ENCODE measurements at regions not wholly inside any gene's neighbourhood (a gene's known extent, or its start where the extent isn't known, plus 50 kb on each side); places are given as distances from the start of the nearest gene placed in this dataset.
"Not testable (repeated sequence)": the region's sequence is repeated elsewhere in the genome, so short reads cannot be mapped to it uniquely, and the experiment has no call there.

GRCh38 chr13:83733293-83733692 is 149.0 kb downstream of the SLITRK1 start:
- DNase-seq (ENCODE audit: low spot score): no peak
- intact Hi-C loops (cut with DNase I): loop anchor here in 1 of 2 donors (10.0 kb wide), 1 partner anchor 978 kb away; no protein-coding TSS in a partner anchor

GRCh38 chr13:83732755-83733154 is 149.5 kb downstream of the SLITRK1 start:
- no peak for DNase-seq (ENCODE audit: low spot score)
- intact Hi-C loops (cut with DNase I): loop anchor here in 1 of 2 donors (10.0 kb wide), 1 partner anchor 978 kb away; no protein-coding TSS in a partner anchor

- no peak for DNase-seq (ENCODE audit: low spot score)
- intact Hi-C loops (cut with DNase I): loop anchor here in 1 of 2 donors (10.0 kb wide), 1 partner anchor 976 kb away; no protein-coding TSS in a partner anchor
These were observed 151.2 kb downstream of the SLITRK1 start for GRCh38 chr13:83731113-83731512.

- no peak for DNase-seq (ENCODE audit: low spot score)
- intact Hi-C loops (cut with DNase I): loop anchor here in 1 of 2 donors (10.0 kb wide), 1 partner anchor 976 kb away; no protein-coding TSS in a partner anchor
These were observed 151.6 kb downstream of the SLITRK1 start for GRCh38 chr13:83730674-83731073.

- DNase-seq (ENCODE audit: low spot score): no peak
- intact Hi-C loops (cut with DNase I): no loop called here
These were observed 159.8 kb downstream of the SLITRK1 start for GRCh38 chr13:83722443-83722842.

GRCh38 chr13:83716121-83716520 is 166.2 kb downstream of the SLITRK1 start:
- DNase-seq (ENCODE audit: low spot score): no peak
- intact Hi-C loops (cut with DNase I): no loop called here

- intact Hi-C loops (cut with DNase I): no loop called here
- no peak for DNase-seq (ENCODE audit: low spot score)
These were observed 168.0 kb downstream of the SLITRK1 start for GRCh38 chr13:83714236-83714635.

GRCh38 chr13:83710133-83710515 is 172.2 kb downstream of the SLITRK1 start:
- intact Hi-C loops (cut with DNase I): no loop called here
- no peak for DNase-seq (ENCODE audit: low spot score)

GRCh38 chr13:83709426-83710132 is 172.7 kb downstream of the SLITRK1 start:
- intact Hi-C loops (cut with DNase I): no loop called here
- no peak for DNase-seq (ENCODE audit: low spot score)

GRCh38 chr13:83702021-83702420 is 180.3 kb downstream of the SLITRK1 start:
- intact Hi-C loops (cut with DNase I): no loop called here
- no peak for DNase-seq (ENCODE audit: low spot score)

GRCh38 chr13:83692800-83693199 is 189.5 kb downstream of the SLITRK1 start:
- no peak for DNase-seq (ENCODE audit: low spot score)
- intact Hi-C loops (cut with DNase I): no loop called here

GRCh38 chr13:83691966-83692365 is 190.3 kb downstream of the SLITRK1 start:
- intact Hi-C loops (cut with DNase I): no loop called here
- DNase-seq (ENCODE audit: low spot score): no peak

GRCh38 chr13:83681547-83681946 is 200.7 kb downstream of the SLITRK1 start:
- no peak for DNase-seq (ENCODE audit: low spot score)
- intact Hi-C loops (cut with DNase I): no loop called here

GRCh38 chr13:83677985-83678384 is 204.3 kb downstream of the SLITRK1 start:
- intact Hi-C loops (cut with DNase I): no loop called here
- DNase-seq (ENCODE audit: low spot score): no peak

GRCh38 chr13:83672612-83673011 is 209.7 kb downstream of the SLITRK1 start:
- DNase-seq (ENCODE audit: low spot score): no peak
- intact Hi-C loops (cut with DNase I): loop anchor here in 1 of 2 donors (2.0 kb wide), 1 partner anchor 162 kb away; no protein-coding TSS in a partner anchor

- intact Hi-C loops (cut with DNase I): no loop called here
- DNase-seq (ENCODE audit: low spot score): no peak
These were observed 214.7 kb downstream of the SLITRK1 start for GRCh38 chr13:83667606-83668005.

GRCh38 chr13:83666141-83666540 is 216.1 kb downstream of the SLITRK1 start:
- intact Hi-C loops (cut with DNase I): no loop called here
- DNase-seq (ENCODE audit: low spot score): no peak

GRCh38 chr13:83657281-83657680 is 225.0 kb downstream of the SLITRK1 start:
- intact Hi-C loops (cut with DNase I): loop anchor here in 1 of 2 donors (1.0 kb wide), 1 partner anchor 35 kb away; no protein-coding TSS in a partner anchor

GRCh38 chr13:83642617-83643016 is 239.7 kb downstream of the SLITRK1 start:
- intact Hi-C loops (cut with DNase I); DNase-seq (ENCODE audit: low spot score): not testable (repeated sequence)

More at GRCh38 chr13:83657281-83657680, 225.0 kb downstream of the SLITRK1 start:
- no peak for DNase-seq (ENCODE audit: low spot score)

- intact Hi-C loops (cut with DNase I): no loop called here
- no peak for DNase-seq (ENCODE audit: low spot score)
These were observed 247.7 kb downstream of the SLITRK1 start for GRCh38 chr13:83634601-83635000.

- intact Hi-C loops (cut with DNase I): no loop called here
- no peak for DNase-seq (ENCODE audit: low spot score)
These were observed 248.5 kb downstream of the SLITRK1 start for GRCh38 chr13:83633746-83634145.
